ELR (cell line): ENCODE measurements at regions not wholly inside any gene's neighbourhood (a gene's known extent, or its start where the extent isn't known, plus 50 kb on each side); places are given as distances from the start of the nearest gene placed in this dataset.

Source experiments
- DNase-seq: peaks from one replicate; pipeline ENCODE4 v3.0.0-alpha.2; 2015; ENCODE audit warnings: low read depth

DNA sequence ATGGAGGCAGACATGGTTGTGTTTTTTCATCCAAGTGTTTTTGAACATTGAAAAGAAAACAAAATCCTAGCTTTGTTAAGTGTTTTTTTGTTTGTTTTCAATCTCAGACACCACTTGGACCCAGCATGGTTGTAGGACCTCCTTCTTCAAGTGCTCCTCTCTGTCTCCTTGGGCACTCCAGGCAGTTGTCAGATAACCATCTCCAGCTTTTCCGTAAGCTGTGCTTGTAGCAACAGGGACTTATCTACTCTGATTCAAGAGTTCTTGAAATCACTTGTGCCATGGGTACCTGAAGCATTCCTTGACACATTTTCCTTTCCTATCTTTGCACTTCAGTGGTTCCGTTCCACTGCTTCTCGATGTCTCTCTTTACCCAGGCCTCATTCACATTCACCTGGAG, 334.9 kb upstream of the DDX53 start:
- DNase-seq = no peak

GRCh38 chrX:22665818-22666217, 333.9 kb upstream of the DDX53 start:
- DNase-seq = no peak

GRCh38 chrX:22666441-22666840, 333.3 kb upstream of the DDX53 start:
- peak; percentile 48 for DNase-seq

DNA sequence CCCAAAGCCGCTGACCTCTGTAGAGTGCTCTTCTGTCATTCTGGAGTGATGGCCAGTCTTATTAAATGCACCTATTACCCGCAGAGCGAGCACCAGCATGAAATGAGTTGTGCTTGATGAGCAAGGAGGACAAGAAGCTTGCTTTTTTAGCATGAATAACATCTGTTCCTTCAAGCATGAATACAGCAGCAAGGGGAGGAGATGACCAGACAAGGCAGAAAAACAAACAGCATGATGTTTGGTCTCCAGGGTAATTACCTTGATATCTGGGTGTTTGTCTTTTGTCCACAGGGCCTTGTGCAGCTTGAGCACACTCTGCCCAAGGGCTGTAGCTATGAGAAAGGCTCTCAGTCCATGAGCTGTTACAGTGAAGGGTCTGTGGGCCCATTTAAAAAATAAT, 324.8 kb upstream of the DDX53 start:
- no peak for DNase-seq

DNA sequence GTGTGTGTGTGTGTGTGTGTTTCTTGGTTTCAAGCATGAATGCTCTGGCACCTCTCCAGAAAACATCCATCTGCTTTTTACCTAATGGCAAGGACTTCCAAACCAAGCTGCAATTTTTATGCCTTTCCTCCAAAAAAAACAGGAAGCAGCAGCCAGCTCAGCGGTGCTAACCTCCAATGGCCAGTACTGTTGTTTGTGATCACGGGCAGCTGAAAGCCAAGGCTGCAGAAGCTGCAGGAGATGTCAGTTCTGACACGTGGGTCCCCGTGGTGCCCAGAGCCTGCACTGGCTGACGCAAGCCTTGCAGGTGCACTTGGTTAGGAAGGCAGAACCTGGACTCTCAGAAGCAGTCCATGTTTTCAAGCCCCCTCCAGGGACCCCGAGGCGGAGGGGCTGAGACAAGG, 313.6 kb upstream of the DDX53 start:
- no peak for DNase-seq

- DNase-seq = peak; percentile 13
These were observed 310.5 kb upstream of the DDX53 start for GRCh38 chrX:22689290-22689689.

- no peak for DNase-seq
These were observed 309.6 kb upstream of the DDX53 start for GRCh38 chrX:22690116-22690515.

GRCh38 chrX:22691966-22692565, 307.7 kb upstream of the DDX53 start:
- no peak for DNase-seq

DNA sequence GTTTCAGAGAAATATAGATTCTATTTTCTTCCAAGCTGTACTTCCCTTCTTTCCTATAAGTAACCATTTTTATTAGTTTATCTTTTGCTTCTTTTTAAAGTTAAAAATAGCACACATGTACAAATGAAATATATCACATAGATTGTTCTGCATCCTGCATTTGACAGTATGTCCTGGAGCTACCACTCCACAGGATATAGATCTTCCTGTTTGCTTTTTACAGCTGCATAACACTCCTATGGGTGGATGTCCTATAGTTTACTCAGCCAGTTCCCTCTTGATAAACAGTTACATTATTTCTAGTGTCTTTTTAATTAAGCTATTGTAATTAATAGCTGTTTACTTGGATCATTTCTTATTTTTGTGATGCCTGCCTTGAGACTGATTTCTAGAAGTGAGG, 301.6 kb upstream of the DDX53 start:
- no peak for DNase-seq

- no peak for DNase-seq
These were observed 300.1 kb upstream of the DDX53 start for GRCh38 chrX:22699581-22700091.

DNA sequence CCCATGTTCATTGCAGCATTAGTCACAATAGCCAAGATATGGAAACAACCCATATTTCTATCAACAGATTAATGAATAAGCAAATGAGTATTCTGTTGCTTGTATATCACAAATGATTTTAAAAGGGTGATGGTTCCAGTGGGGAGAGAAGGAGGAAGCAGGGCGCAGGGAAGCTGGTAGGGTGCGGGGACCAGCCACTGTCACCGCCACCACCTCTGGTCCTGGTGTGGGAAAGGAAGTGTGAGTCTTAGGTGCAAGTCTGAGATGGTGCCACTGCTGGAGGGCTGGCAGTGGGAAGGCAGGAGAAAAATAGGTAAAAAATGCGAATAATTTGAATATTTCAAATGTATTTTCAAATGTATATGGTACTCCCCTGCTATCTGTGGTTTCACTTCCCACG, 286.8 kb upstream of the DDX53 start:
- no peak for DNase-seq

- DNase-seq = no peak
These were observed 269.2 kb upstream of the DDX53 start for GRCh38 chrX:22730542-22730941.

DNA sequence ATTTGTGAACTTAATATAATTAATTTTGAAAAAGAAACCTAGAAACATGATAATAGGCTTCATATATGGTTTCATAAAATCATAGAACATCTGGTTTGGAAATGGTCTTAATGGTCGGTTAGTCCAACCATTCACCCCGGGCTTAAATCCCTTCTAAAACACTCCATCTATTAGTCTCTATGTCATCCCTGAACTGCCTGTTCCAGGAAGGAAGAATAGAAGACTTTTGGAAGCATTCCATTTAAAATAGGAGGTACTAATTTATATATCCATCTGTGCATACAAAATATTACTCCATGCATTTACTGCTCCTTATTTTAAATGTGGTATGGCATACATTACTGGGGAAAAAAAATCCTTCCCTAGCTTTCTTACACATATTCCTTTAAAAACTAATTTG, 262.2 kb upstream of the DDX53 start:
- no peak for DNase-seq

- peak; percentile 33 for DNase-seq
These were observed 260.5 kb upstream of the DDX53 start for GRCh38 chrX:22739276-22739675.

DNA sequence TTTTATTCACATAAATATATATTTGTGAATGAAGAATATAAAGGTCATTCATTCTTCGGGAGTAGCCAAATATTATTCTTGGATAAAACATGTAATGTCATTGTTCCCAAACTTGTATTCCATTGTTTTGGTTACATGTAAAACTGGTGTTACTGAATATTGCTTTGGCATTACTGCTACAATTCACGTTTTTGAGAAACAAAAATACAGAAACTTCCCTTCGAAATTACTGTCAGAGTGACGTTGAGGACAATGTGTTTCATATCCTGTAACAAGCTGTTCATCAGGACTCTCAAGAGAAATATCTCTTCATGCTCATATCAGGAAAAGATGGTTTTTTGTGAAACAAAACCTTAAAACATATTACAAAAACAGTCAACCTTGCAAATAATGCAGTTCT, 258.9 kb upstream of the DDX53 start:
- no peak for DNase-seq

DNA sequence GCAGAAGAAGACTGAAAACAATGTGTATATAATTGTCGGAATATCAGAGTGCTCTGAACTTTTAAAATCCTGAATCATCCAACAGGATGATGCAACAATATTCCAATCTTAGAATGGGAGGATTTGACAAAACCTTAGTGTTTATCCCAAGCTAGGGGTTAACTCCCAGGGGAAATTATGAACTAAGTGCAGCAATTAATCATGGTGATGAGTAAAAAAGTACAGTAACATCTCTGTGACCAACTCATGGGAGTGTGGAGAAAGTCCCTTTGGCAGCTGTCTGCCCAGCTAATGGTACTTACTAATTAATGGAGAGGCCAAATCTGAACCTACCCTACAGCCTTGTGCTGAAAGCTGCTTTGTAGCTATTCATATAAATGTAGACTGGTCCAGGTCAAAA, 257.6 kb upstream of the DDX53 start:
- DNase-seq = peak; percentile 52

GRCh38 chrX:22746081-22746480, 253.7 kb upstream of the DDX53 start:
- DNase-seq = no peak

DNA sequence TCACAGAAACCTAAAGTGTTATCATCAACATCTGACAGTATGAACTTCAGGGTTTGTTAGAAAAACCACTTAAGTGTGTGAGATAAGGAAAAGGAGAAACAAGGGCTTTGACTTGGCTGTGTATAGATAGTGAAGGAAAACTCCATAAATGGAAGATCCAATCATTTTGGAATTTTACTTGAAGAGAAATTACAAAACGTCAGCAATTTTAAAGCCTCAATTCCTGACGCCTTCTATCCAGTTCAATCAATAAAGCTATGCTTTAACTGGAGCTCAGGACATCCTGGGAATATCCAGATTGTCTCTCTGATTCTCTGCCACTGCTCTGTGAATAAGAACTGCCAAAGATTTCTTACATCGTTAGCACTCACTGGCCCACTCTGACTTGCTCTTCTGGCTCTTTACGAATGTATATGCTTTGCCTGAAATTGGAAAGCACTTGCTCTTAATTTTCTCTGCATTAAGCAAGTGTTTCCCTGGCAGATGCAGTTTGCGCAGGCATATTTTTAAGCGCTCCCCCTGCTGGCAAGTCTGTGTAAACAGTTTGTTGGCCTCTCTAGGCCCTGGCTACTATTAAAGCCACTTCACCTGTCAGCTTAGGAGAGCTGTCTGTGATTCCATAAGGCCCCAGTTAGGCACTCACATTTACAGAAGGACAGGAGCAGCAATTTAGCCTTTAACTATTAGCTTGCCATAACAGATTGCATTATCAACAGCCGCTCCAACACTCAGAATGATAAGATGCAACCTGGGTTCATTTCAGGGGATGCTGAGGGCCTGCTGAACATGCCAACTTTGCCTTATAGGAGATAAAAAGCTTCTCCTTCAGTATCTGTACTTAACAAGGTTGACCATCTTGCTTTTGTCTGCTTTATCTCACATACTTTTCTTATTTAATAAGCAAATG, 251.4 kb upstream of the DDX53 start:
- DNase-seq = peak; percentile 53

DNA sequence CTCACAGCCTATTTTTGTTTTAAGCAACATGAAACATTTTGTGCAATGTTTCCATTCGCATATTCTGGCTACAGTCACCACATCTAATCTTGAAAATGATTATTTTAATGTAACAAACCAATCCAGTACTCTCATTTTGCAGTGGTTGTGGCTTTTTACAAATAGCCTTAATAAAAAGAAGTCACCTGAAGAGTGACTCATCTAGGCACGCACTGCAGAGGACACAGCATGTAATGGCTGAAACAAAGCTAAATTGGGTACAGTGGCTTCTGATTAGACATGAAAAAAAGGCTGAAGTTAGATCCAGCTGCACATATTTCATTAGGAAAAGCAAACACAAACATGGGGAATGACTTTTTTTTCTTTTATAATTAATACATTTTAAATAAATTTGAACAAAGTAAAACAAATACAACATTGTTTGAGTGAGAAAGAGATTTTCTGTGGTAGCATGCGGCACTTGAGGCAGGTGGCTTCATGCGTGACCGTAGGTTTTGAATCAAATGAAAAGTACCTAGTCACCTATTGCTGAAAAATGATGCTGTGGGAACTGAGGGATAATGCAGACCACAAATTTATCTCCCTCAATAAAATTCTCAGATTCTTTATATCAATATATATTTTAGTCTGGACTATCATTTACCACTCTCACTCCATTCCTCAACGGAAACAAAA, 240.8 kb upstream of the DDX53 start:
- DNase-seq = no peak

- peak; percentile 10 for DNase-seq
These were observed 239.2 kb upstream of the DDX53 start for GRCh38 chrX:22760513-22761057.

- no peak for DNase-seq
These were observed 211.5 kb upstream of the DDX53 start for GRCh38 chrX:22788221-22788620.

- peak; percentile 17 for DNase-seq
These were observed 204.1 kb upstream of the DDX53 start for GRCh38 chrX:22795671-22796070.

DNA sequence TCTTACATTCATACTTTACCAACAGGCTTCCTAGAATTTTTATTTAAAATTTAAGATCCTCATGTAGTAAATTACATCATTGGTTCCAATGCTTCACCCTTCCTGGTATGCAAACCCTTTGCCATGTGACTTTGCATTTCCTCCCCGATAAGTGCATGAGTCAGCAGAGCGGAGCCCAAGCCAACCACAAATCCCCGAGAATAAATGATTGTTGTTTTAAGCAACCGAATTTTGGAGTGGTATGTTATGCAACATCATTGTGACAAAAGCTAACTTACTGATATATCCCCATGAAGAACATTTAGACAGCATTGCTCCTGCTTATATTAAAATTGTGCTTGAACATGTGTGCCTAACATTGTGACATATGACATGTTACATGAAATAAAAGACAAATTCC, 199.4 kb upstream of the DDX53 start:
- peak; percentile 86 for DNase-seq
